Natural killer cell (primary cell): ENCODE measurements at regions not wholly inside any gene's neighbourhood (a gene's known extent, or its start where the extent isn't known, plus 50 kb on each side); places are given as distances from the start of the nearest gene placed in this dataset.
"Not testable (repeated sequence)": the region's sequence is repeated elsewhere in the genome, so short reads cannot be mapped to it uniquely, and the experiment has no call there.

Source experiments
- ATAC-seq, 3 donors: fragments of 150-1000 bp in 2 of 3; fragments of 200-7000 bp in 1 of 3; cut with Tn5 transposase; 1 replicate in 1 of 3; 2 replicates in 2 of 3; pipeline ENCODE4 v1.10.0; 2021; ENCODE audit warnings: mild to moderate bottlenecking in 2 of 3, moderate library complexity in 2 of 3
- DNase-seq, 2 donors: peaks; one replicate each; pipeline versions ENCODE4 v3.0.0 to v3.0.0-alpha.2; 2013 to 2021; ENCODE audit warnings: mixed read lengths in 1 of 2
- H3K27ac ChIP-seq: one replicate; pipeline ENCODE4 v1.5.1; 2013; ENCODE audit warnings: mild to moderate bottlenecking, low read length
- H3K27me3 ChIP-seq: one replicate; pipeline ENCODE4 v1.6.1; 2013; ENCODE audit warnings: low read length; ENCODE audit not compliant: control insufficient read depth, insufficient read depth
- H3K36me3 ChIP-seq: one replicate; pipeline ENCODE4 v1.6.1; 2013; ENCODE audit warnings: low read length; ENCODE audit not compliant: control insufficient read depth, insufficient read depth
- H3K4me1 ChIP-seq: one replicate; pipeline ENCODE4 v1.6.1; 2013; ENCODE audit warnings: low read length; ENCODE audit not compliant: control insufficient read depth, insufficient read depth
- H3K4me3 ChIP-seq: one replicate; pipeline ENCODE4 v1.5.1; 2013; ENCODE audit warnings: low read length
- H3K9me3 ChIP-seq: one replicate; pipeline ENCODE4 v1.6.1; 2013; ENCODE audit warnings: low read length; ENCODE audit not compliant: control insufficient read depth, insufficient read depth
- H3K27ac Mint-ChIP-seq, 2 donors: one replicate each; pipeline ENCODE4 v1.8.0; 2022; ENCODE audit warnings: mild to moderate bottlenecking in 2 of 2, mixed read lengths in 2 of 2, moderate library complexity in 1 of 2
- H3K27me3 Mint-ChIP-seq, 2 donors: one replicate each; pipeline ENCODE4 v1.8.0; 2022; ENCODE audit warnings: low read depth in 2 of 2, mixed read lengths in 2 of 2
- H3K36me3 Mint-ChIP-seq: one replicate; pipeline ENCODE4 v1.8.0; 2022; ENCODE audit warnings: mixed read lengths
- H3K4me1 Mint-ChIP-seq, 2 donors: one replicate each; pipeline ENCODE4 v1.8.0; 2022; ENCODE audit warnings: mixed read lengths in 2 of 2
- H3K4me3 Mint-ChIP-seq: one replicate; pipeline ENCODE4 v1.8.0; 2022; ENCODE audit warnings: mild to moderate bottlenecking, moderate library complexity, mixed read lengths
- H3K9me3 Mint-ChIP-seq, 2 donors: one replicate each; pipeline ENCODE4 v1.8.0; 2022; ENCODE audit warnings: mixed read lengths in 2 of 2
- CTCF ChIP-seq: fragments of 200-600 bp; IDR thresholded peaks from one replicate; pipeline ENCODE4 v1.8.0; 2022; ENCODE audit warnings: antibody characterized with exemption
- WGBS: methylation state at CpG from one replicate; pipeline ENCODE4 v1.1.7; 2013; ENCODE audit warnings: missing lambda C conversion rate; ENCODE audit not compliant: insufficient coverage; 5-methylcytosine and 5-hydroxymethylcytosine counted together
- intact Hi-C: fragments of 100-400 bp; cut with micrococcal nuclease; formaldehyde crosslinking; loops from one replicate; pipeline ENCODE4 v1.14.2; 2022

- intact Hi-C loops, result no loop called here
- H3K4me3 ChIP-seq, result no peak overlapping the region
- peaks cover 0 to 5% of the 10 kb centered on the region in 2 donors for H3K27me3 Mint-ChIP-seq
- H3K9me3 Mint-ChIP-seq, result peaks cover 2 to 16% of the 10 kb centered on the region in 2 donors
- no peak overlapping the region for H3K27ac ChIP-seq
- no peak overlapping the region for H3K27ac Mint-ChIP-seq
- no peaks in the 10 kb centered on the region for H3K4me1 Mint-ChIP-seq
- TF ChIP-seq CTCF, result no peak
- H3K36me3 ChIP-seq, result no peaks in the 10 kb centered on the region
- no peak for DNase-seq
- 89% methylated on average over 2 of the region's 4 CpGs for WGBS
- H3K4me3 Mint-ChIP-seq, result no peak overlapping the region
- no peaks in the 10 kb centered on the region for H3K27me3 ChIP-seq
- no peaks in the 10 kb centered on the region for H3K4me1 ChIP-seq
- no peak for ATAC-seq
- no peaks in the 10 kb centered on the region for H3K9me3 ChIP-seq
- H3K36me3 Mint-ChIP-seq, result no peaks in the 10 kb centered on the region
Observed at GRCh38 chr3:4208556-4208955, 94.6 kb upstream of the SETMAR start.

GRCh38 chr3:4211610-4212009 is 91.6 kb upstream of the SETMAR start:
- intact Hi-C loops, result no loop called here
- TF ChIP-seq CTCF, result no peak
- peaks cover 7 to 21% of the 10 kb centered on the region in 2 donors for H3K9me3 Mint-ChIP-seq
- H3K4me3 ChIP-seq, result no peak overlapping the region
- no peaks in the 10 kb centered on the region for H3K4me1 Mint-ChIP-seq
- ATAC-seq, result no peak
- peaks cover 0 to 3% of the 10 kb centered on the region in 2 donors for H3K27me3 Mint-ChIP-seq
- H3K27me3 ChIP-seq, result no peaks in the 10 kb centered on the region
- 76% methylated on average over 2 of the region's 2 CpGs for WGBS
- peaks cover 8% of the 10 kb centered on the region for H3K36me3 Mint-ChIP-seq
- H3K27ac ChIP-seq, result no peak overlapping the region
- no peak overlapping the region for H3K27ac Mint-ChIP-seq
- no peak overlapping the region for H3K4me3 Mint-ChIP-seq
- H3K4me1 ChIP-seq, result no peaks in the 10 kb centered on the region
- DNase-seq, result no peak
- no peaks in the 10 kb centered on the region for H3K36me3 ChIP-seq
- H3K9me3 ChIP-seq, result no peaks in the 10 kb centered on the region

- H3K9me3 ChIP-seq, H3K27ac ChIP-seq, H3K27ac Mint-ChIP-seq, DNase-seq, H3K4me3 Mint-ChIP-seq, H3K4me3 ChIP-seq, H3K36me3 Mint-ChIP-seq, H3K4me1 Mint-ChIP-seq, ATAC-seq, H3K27me3 ChIP-seq, H3K36me3 ChIP-seq, intact Hi-C loops, H3K27me3 Mint-ChIP-seq, H3K4me1 ChIP-seq: not testable (repeated sequence)
- H3K9me3 Mint-ChIP-seq, result peaks cover 7 to 20% of the 10 kb centered on the region in 2 donors
Observed at GRCh38 chr3:4213420-4213819, 89.7 kb upstream of the SETMAR start.

GRCh38 chr3:4216974-4217373 is 86.2 kb upstream of the SETMAR start:
- H3K27ac ChIP-seq, H3K4me1 ChIP-seq, H3K27me3 ChIP-seq, H3K36me3 Mint-ChIP-seq, H3K27ac Mint-ChIP-seq, H3K4me3 Mint-ChIP-seq, H3K4me3 ChIP-seq, H3K9me3 ChIP-seq, H3K4me1 Mint-ChIP-seq, ATAC-seq, H3K27me3 Mint-ChIP-seq, intact Hi-C loops, H3K36me3 ChIP-seq, DNase-seq: not testable (repeated sequence)
- 100% methylated on average over 1 of the region's 2 CpGs for WGBS
- peaks cover 7 to 17% of the 10 kb centered on the region in 2 donors for H3K9me3 Mint-ChIP-seq
